Osteoblast (primary cell): ENCODE measurements at regions not wholly inside any gene's neighbourhood (a gene's known extent, or its start where the extent isn't known, plus 50 kb on each side); places are given as distances from the start of the nearest gene placed in this dataset.
"Not testable (repeated sequence)": the region's sequence is repeated elsewhere in the genome, so short reads cannot be mapped to it uniquely, and the experiment has no call there.

Experiments used
- DNase-seq: peaks from one replicate; pipeline ENCODE4 v3.0.0; 2011; ENCODE audit warnings: low spot score, mixed read lengths; ENCODE audit not compliant: insufficient read length; ENCODE audit errors: missing footprints
- H2AFZ ChIP-seq: 2 replicates; pipeline ENCODE4 v1.6.0; 2011; ENCODE audit warnings: mild to moderate bottlenecking, low read length
- H3K27ac ChIP-seq: 2 replicates; pipeline ENCODE4 v1.5.1; 2011; ENCODE audit warnings: mild to moderate bottlenecking, low read depth, low read length, moderate library complexity
- H3K27me3 ChIP-seq: 2 replicates; pipeline ENCODE4 v1.6.0; 2012; ENCODE audit warnings: mild to moderate bottlenecking, control low read depth, inconsistent platforms, low read length, moderate library complexity; ENCODE audit not compliant: insufficient read depth
- H3K36me3 ChIP-seq: 2 replicates; pipeline ENCODE4 v1.5.1; 2011; ENCODE audit warnings: mild to moderate bottlenecking, low read length, control low read depth, moderate library complexity; ENCODE audit not compliant: insufficient read depth
- H3K4me1 ChIP-seq: 2 replicates; pipeline ENCODE4 v1.5.1; 2011; ENCODE audit warnings: mild to moderate bottlenecking, low read length, control low read depth, moderate library complexity; ENCODE audit not compliant: insufficient read depth
- H3K4me2 ChIP-seq: 2 replicates; pipeline ENCODE4 v1.6.0; 2011; ENCODE audit warnings: mild to moderate bottlenecking, low read length; ENCODE audit not compliant: insufficient read depth
- H3K4me3 ChIP-seq: fragments of 200-600 bp; sonication (generic); 3 replicates; pipeline ENCODE4 v1.5.1; 2012; ENCODE audit warnings: mild to moderate bottlenecking, low read length, inconsistent platforms; ENCODE audit not compliant: insufficient read depth
- H3K79me2 ChIP-seq: 2 replicates; pipeline ENCODE4 v1.6.0; 2012; ENCODE audit warnings: mild to moderate bottlenecking, low read length, control low read depth, inconsistent platforms; ENCODE audit not compliant: insufficient read depth
- H3K9me3 ChIP-seq: 2 replicates; pipeline ENCODE4 v1.5.1; 2011; ENCODE audit warnings: low read depth, low read length, control low read depth
- H4K20me1 ChIP-seq: 2 replicates; pipeline ENCODE4 v1.6.0; 2012; ENCODE audit warnings: mild to moderate bottlenecking, low read length, control low read depth; ENCODE audit not compliant: insufficient read depth
- CTCF ChIP-seq: IDR thresholded peaks from 2 replicates; pipeline ENCODE4 v1.5.1; 2011; ENCODE audit warnings: mild to moderate bottlenecking, low read depth, low read length, moderate library complexity; ENCODE audit errors: extremely low read depth

DNA sequence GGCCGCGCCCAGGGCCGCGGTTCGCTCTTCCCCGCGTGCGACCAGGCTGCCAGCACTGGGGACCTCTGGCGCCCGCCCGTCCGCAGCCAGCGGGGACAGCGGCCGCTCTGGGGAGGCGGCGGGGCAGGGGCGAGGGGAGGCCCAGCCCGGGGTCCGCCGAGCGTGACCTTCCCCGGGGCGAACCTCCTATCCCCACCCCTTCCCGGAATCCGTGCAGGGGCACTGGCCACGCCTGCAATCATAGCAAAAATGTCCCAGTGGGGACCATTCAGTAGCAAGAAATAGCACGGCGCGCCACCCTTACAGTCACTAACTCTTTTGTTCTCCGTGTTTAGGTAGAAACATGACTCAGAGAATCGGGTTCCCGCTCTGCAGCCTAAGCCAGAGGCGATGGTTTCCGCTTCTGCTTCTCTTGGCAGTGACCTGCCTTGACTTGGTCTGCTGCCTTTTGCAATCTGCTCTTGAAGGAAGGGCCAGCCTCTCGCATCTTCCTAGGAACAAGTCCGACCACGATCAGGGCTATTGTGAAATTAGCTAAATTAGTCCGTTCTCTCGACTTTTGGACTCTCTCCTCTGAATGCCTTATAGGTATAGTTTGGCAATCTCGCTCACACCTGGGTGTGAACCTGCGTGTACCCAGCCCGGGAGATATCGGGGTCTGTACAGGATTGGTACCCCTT lies 79.3 kb upstream of the ACBD5 start:
- no peak overlapping the region for H3K27ac ChIP-seq
- H3K4me3 ChIP-seq: peak overlapping the region; percentile 65
- no peaks in the 10 kb centered on the region for H3K36me3 ChIP-seq

DNA sequence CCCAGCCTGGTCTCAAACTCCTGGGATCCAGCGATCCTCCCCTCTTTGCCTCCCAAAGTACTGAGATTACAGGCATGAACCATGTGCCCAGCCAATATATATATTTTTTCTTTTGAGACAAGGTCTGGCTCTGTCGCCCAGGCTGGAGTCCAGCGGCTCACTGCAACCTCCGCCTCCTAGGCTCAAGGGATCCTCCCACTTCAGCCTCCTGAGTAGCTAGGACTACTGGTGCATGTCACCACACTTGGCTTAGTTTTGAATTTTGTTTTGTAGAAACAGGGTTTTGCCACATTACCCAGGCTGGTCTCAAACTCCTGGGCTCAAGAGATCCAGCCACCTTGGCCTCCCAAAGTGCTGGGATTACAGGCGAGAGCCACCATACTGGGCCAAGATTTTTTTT lies 78.5 kb upstream of the ACBD5 start:
- H3K36me3 ChIP-seq, H3K4me3 ChIP-seq, H3K4me1 ChIP-seq, H3K27me3 ChIP-seq, H3K27ac ChIP-seq, H3K79me2 ChIP-seq, H2AFZ ChIP-seq, H4K20me1 ChIP-seq, DNase-seq, H3K9me3 ChIP-seq: not testable (repeated sequence)
- peak overlapping the region; percentile 70 for H3K4me2 ChIP-seq

More for the DNA sequence above, 79.3 kb upstream of the ACBD5 start:
- no peaks in the 10 kb centered on the region for H4K20me1 ChIP-seq
- no peaks in the 10 kb centered on the region for H3K4me1 ChIP-seq
- H3K4me2 ChIP-seq: peak overlapping the region; percentile 70
- H3K79me2 ChIP-seq: no peaks in the 10 kb centered on the region
- TF ChIP-seq CTCF: no peak
- no peaks in the 10 kb centered on the region for H3K27me3 ChIP-seq
- peak overlapping the region; percentile 76 for H2AFZ ChIP-seq
- DNase-seq: peak; percentile 57
- no peaks in the 10 kb centered on the region for H3K9me3 ChIP-seq

- H4K20me1 ChIP-seq, H3K36me3 ChIP-seq, H3K79me2 ChIP-seq, H3K9me3 ChIP-seq, H3K4me3 ChIP-seq, H3K4me1 ChIP-seq, H3K4me2 ChIP-seq, H3K27ac ChIP-seq, H2AFZ ChIP-seq, DNase-seq, H3K27me3 ChIP-seq: not testable (repeated sequence)
Observed at GRCh38 chr10:27315082-27315481, 74.5 kb upstream of the ACBD5 start.

- H3K4me2 ChIP-seq, H3K27me3 ChIP-seq, H3K27ac ChIP-seq, H4K20me1 ChIP-seq, H3K79me2 ChIP-seq, DNase-seq, H3K4me3 ChIP-seq, H2AFZ ChIP-seq, H3K4me1 ChIP-seq, H3K9me3 ChIP-seq, H3K36me3 ChIP-seq: not testable (repeated sequence)
Observed at GRCh38 chr10:27313586-27313985, 73.0 kb upstream of the ACBD5 start.

DNA sequence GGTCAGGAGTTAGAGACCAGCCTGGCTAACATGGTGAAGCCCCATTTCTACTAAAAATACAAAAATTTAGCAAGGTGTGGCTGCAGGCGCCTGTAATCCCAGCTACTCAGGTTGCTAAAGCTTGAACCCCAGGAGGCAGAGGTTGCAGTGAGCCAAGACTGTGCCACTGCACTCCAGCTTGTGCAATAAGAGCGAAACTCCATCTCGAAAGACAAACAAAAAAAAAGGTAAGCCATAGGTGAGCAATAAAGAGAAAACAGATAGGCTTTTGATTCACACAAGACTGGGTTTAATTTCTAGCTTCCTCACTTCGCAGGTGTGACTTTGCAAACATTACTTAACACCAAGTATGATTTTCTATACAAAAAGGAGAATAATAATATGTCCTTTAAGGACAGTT lies 72.3 kb upstream of the ACBD5 start:
- Histone ChIP-seq H3K4me1 (no peaks in the 10 kb centered on the region), H3K79me2 (no peaks in the 10 kb centered on the region), H3K4me3 (no peak overlapping the region), H3K4me2 (no peak overlapping the region), H3K27me3 (no peaks in the 10 kb centered on the region), H4K20me1 (no peaks in the 10 kb centered on the region), H2AFZ (no peak overlapping the region), H3K27ac (no peak overlapping the region), H3K9me3 (no peaks in the 10 kb centered on the region), H3K36me3 (no peaks in the 10 kb centered on the region)
- no peak for DNase-seq
- TF ChIP-seq CTCF: no peak

GRCh38 chr10:27311809-27312208 lies 71.2 kb upstream of the ACBD5 start:
- H3K27ac ChIP-seq, H3K4me1 ChIP-seq, DNase-seq, H3K79me2 ChIP-seq, H3K4me3 ChIP-seq, H3K9me3 ChIP-seq, H3K36me3 ChIP-seq, H2AFZ ChIP-seq, H3K4me2 ChIP-seq, H4K20me1 ChIP-seq, H3K27me3 ChIP-seq: not testable (repeated sequence)

DNA sequence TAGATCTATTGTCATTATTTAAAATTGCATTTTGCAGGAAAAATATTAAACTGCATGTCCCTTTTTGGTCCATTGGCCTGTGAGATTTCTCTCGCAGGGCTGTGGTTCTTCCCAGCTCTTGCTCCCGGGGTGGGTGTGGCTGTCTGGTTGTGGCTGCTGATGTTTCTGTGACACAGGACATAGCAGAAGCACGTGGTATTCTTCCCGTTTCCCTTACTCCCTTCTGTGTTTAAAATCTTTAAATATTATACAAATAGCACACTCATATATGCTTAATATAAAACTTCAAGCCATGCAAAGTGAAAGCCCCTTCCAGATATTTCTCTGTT lies 57.9 kb upstream of the ACBD5 start:
- H3K4me2 ChIP-seq, H3K79me2 ChIP-seq, H3K4me1 ChIP-seq, H3K27ac ChIP-seq, H3K27me3 ChIP-seq, H2AFZ ChIP-seq, H3K4me3 ChIP-seq, H3K36me3 ChIP-seq, H3K9me3 ChIP-seq, H4K20me1 ChIP-seq, DNase-seq: not testable (repeated sequence)
